ENCODE measurements at regions not wholly inside any gene's neighbourhood (a gene's known extent, or its start where the extent isn't known, plus 50 kb on each side); places are given as distances from the start of the nearest gene placed in this dataset.
"Not testable (repeated sequence)": the region's sequence is repeated elsewhere in the genome, so short reads cannot be mapped to it uniquely, and the experiment has no call there.

GRCh38 chr3:124650798-124651197, 79.5 kb upstream of the UMPS start:
- no peak for TF ChIP-seq CTCF (IDR thresholded peaks at IDR 0.05; ENCODE audit: low read depth, low read length)
- H3K4me3 ChIP-seq (ENCODE audit: low read depth, low read length), result no peak overlapping the region

GRCh38 chr3:124651416-124651815, 78.8 kb upstream of the UMPS start:
- H3K4me3 ChIP-seq (ENCODE audit: low read depth, low read length), result not testable (repeated sequence)

- no peak overlapping the region for H3K4me3 ChIP-seq (ENCODE audit: low read depth, low read length)
- no peak for TF ChIP-seq CTCF (IDR thresholded peaks at IDR 0.05; ENCODE audit: low read depth, low read length)
Observed at GRCh38 chr3:124652009-124652408, 78.2 kb upstream of the UMPS start.

- TF ChIP-seq CTCF (IDR thresholded peaks at IDR 0.05; ENCODE audit: low read depth, low read length), result no peak
Observed at GRCh38 chr3:124653071-124653796, 77.0 kb upstream of the UMPS start.

GRCh38 chr3:124653797-124654469, 76.3 kb upstream of the UMPS start:
- no peak for TF ChIP-seq CTCF (IDR thresholded peaks at IDR 0.05; ENCODE audit: low read depth, low read length)
- H3K4me3 ChIP-seq (ENCODE audit: low read depth, low read length), result no peak overlapping the region

More at GRCh38 chr3:124653071-124653796, 77.0 kb upstream of the UMPS start:
- H3K4me3 ChIP-seq (ENCODE audit: low read depth, low read length), result no peak overlapping the region

GRCh38 chr3:124654470-124654845, 75.8 kb upstream of the UMPS start:
- H3K4me3 ChIP-seq (ENCODE audit: low read depth, low read length), result no peak overlapping the region
- no peak for TF ChIP-seq CTCF (IDR thresholded peaks at IDR 0.05; ENCODE audit: low read depth, low read length)

- TF ChIP-seq CTCF (IDR thresholded peaks at IDR 0.05; ENCODE audit: low read depth, low read length), result no peak
- H3K4me3 ChIP-seq (ENCODE audit: low read depth, low read length), result no peak overlapping the region
Observed at GRCh38 chr3:124656531-124656930, 73.7 kb upstream of the UMPS start.
